HG03139 (cell line): ENCODE measurements at regions not wholly inside any gene's neighbourhood (a gene's known extent, or its start where the extent isn't known, plus 50 kb on each side); places are given as distances from the start of the nearest gene placed in this dataset.
"Not testable (repeated sequence)": the region's sequence is repeated elsewhere in the genome, so short reads cannot be mapped to it uniquely, and the experiment has no call there.

Experiments
- ATAC-seq: cut with Tn5 transposase; IDR thresholded peaks from one replicate; pipeline ENCODE4 v1.9.1; 2021; ENCODE audit not compliant: unreplicated experiment

- no peak for ATAC-seq
These were observed 147.9 kb upstream of the PRICKLE1 start for GRCh38 chr12:42737398-42737797.

GRCh38 chr12:42735861-42736361, 146.4 kb upstream of the PRICKLE1 start:
- no peak for ATAC-seq

DNA sequence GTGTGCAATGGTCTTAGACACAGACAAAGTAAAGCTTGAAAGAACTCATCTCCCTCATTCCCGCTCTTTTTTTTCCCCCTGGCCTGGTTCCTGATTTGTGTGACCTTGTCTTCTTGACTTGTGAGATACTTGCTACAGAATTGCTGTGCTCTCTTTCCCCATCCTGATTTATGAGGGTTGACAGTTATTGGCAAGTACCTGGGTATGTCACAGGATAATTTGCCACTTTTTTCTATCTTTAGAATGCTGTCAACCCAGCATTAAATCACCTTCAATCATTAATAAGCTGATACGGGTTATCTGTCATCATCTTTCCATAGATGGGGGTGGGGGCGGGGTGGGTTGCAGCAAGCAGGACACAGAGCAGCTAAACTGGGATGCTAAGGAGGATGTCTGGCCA, 144.4 kb upstream of the PRICKLE1 start:
- no peak for ATAC-seq

- ATAC-seq = no peak
These were observed 143.4 kb upstream of the PRICKLE1 start for GRCh38 chr12:42732908-42733411.

DNA sequence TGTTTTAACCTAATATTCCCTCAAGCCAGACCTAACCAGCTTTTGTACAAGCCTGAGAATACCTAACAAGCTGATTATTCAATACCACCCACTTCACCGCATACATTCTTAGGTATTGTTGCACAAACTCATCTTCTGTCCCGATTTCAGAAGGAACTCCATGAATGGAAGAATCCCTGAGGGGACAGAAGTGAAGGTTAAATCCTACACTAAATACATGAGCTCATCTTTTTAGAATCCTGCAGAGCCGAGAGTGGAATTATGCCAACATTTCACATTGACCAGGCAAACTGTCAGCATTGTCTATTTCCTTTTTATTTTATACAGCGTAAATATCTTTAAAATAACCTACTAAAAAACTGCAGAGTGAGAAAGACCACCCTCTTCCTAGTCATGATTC, 140.7 kb upstream of the PRICKLE1 start:
- no peak for ATAC-seq

- ATAC-seq = no peak
These were observed 140.0 kb upstream of the PRICKLE1 start for GRCh38 chr12:42729535-42729900.

GRCh38 chr12:42728770-42729534, 139.4 kb upstream of the PRICKLE1 start:
- ATAC-seq = no peak

DNA sequence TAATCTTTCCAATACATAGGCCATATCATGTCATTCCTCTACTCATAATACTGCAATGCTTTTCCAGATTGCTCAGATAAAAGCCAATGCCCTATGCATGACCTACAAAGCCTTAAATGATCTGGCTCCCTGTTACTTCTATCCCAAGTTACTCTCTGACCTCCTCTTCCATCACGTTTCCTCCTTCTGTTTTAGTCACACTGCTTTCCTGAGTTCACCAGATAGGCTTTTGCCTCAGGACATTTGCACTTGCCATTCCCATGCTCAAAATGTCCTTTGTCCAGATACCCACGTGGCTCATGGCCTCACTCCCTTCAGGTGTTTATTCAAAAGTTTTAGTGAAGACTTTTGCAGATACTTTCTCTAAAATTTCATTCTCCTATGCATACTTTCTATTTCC, 138.7 kb upstream of the PRICKLE1 start:
- no peak for ATAC-seq

DNA sequence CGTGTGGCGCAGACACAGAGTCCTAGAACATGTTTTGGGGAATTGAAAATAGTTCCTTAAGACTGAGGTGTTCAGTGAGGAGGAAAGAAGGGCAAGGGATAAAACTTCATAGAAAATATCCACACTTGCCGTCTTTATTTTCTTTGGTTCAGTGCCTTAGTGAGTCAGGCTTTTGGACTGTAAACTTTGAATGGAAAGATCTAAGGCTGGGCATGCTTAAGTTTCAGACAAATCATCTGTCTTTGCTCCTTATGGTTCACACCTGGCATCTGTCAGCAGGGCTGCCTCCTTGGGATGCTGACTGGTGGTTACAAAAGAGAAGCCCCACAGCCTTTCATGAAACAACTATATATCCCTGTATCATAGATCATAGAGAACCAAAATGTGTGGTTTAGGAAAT, 136.3 kb upstream of the PRICKLE1 start:
- no peak for ATAC-seq

GRCh38 chr12:42716491-42716891, 126.9 kb upstream of the PRICKLE1 start:
- no peak for ATAC-seq

DNA sequence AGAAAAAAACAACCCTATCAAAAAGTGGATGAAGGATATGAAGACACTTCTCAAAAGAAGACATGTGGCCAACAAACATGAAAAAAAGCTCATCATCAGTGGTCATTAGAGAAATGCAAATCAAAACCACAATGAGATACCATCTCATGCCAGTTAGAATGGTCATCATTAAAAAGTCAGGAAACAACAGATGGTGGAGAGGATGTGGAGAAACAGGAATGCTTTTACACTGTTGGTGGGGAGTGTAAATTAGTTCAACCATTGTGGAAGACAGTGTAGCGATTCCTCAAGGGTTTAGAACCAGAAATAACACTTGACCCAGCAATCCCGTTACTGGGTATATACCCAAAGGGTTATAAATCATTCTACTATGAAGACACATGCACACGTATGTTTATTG, 124.0 kb upstream of the PRICKLE1 start:
- not testable (repeated sequence) for ATAC-seq

DNA sequence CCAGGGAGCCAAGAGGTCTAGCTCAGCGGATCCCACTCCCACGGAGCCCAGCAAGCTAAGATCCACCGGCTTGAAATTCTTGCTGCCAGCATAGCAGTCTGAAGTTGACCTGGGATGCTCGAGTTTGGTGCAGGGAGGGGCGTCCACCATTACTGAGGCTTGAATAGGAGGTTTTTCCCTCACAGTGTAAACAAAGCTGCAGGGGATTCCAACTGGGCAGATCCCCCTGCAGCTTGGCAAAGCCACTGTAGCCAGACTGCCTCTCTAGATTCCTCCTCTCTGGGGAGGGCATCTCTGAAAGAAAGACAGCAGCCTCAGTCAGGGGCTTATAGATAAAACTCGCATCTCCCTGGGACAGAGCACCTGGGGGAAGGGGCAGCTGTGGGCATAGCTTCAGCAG, 118.8 kb upstream of the PRICKLE1 start:
- ATAC-seq = not testable (repeated sequence)

DNA sequence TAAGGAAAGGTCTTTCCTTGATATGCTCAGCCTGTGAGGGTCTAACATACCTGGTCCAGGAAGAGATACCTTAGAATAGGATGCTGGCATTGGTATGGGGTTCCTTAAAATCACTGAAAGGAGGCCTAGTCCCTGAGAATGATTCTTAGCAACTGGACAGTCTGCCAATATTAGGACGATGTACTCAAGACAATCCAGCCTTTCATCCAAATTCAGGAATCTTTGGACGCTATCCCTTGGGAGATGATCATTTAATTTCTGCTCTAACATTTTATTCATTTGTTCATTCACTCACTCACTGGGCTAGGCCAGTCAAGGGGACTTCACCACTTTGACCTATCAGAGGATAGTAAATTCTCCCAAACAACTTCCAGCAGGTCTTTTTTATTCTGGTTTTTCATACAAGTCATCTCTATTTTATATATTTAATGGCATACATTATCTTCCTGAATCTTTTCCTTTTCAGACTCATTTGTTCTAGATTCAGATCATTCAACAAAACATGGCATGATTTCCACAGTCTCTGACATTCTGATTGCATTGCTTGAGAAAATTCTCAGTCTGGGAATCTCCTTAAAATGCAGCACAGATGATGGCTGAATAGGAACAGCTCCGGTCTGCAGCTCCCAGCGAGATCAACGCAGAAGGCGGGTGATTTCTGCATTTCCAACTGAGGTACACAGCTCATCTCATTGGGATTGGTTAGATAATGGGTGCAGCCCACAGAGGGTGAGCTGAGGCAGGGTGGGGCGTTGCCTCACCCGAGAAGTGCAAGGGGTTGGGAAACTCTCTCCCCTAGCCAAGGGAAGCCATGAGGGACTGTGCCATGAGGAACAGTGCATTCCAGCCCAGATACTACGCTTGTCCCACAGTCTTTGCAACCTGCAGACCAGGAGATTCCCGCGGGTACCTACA, 118.0 kb upstream of the PRICKLE1 start:
- ATAC-seq = no peak

DNA sequence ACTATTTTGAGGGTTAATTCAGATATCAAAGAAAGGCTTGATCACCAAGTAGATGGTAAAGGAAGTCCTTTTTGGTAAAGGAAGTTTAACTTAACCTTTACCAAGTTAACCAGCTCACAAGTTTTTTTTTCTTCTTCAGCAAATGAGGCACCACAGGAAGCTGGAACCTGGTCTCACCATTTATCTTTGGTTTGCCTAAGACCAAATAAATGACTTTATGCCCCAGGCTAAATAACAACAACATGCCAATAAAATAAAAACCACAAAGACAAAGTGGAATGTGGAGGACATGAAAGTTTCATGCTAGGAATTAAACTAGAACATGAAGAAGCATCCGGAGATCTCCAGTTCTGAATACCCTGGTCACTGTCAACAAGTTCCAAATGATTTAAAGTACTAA, 116.8 kb upstream of the PRICKLE1 start:
- no peak for ATAC-seq

- ATAC-seq = no peak
These were observed 116.3 kb upstream of the PRICKLE1 start for GRCh38 chr12:42705863-42706262.

DNA sequence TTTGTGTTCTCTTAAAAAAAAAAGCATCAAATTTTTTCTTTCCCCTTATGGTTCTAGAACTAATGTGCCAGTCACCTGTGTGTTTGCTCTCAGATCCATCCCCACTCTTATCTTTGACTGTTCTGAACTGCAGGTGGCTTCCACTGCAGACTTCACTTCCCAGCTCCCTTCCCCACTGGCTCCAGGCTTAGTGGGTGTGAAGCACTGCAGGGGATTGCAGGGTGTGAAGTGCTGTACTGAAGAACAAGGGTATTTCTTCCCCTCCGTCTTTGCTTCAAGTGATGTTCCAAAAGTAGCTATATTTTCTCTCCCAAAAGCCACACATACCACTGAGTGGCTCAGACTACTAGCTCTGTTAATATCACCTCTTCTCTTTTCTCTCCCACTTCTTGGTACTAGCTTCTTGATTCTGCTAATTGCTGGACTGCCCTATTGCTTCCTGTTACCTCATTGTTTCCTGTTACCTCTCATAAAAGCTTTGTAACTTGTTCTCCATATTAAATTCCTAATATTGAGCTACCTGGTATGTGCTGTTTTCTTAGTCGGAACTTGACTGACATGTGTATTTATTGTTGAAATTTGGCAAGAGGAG, 115.4 kb upstream of the PRICKLE1 start:
- no peak for ATAC-seq

DNA sequence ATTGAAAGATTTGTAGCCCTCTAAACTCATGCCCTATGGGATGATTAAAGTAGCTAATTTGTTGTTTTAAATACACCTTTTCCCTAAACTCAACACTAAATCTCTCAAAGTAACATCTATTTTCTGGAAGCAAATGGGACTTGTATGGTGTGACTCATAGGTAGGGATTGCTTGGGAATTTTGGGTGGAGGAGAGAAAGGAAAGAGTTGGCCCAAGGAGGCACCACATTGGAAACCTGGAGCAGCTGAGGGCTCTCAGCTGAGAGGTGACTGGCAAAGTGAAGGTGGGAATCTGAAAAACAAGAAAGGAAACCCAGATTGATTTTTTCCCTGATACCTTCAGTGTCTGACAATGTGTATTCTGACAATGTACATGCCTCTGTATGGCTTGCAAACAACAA, 114.8 kb upstream of the PRICKLE1 start:
- no peak for ATAC-seq

GRCh38 chr12:42701084-42701483, 111.5 kb upstream of the PRICKLE1 start:
- ATAC-seq = no peak

DNA sequence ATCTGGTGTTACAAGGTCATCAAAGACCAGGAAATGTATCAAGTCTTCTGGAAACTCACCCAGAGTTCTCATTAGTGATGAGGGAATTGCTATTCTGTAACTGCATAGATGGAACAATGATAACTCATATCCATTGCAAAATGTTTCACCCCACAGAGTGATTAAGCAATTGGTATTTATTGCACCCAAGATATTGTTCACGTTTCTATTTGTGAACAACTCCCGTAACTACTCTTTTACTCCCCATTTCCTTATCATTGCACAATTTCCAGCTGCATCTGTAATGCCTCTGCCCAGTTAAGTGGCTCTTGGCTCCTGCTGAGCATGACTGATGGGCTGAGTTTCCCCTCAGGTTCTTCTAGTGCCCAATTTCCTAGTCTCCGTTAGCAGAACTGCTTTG, 108.7 kb upstream of the PRICKLE1 start:
- no peak for ATAC-seq

GRCh38 chr12:42696406-42697149, 107.0 kb upstream of the PRICKLE1 start:
- no peak for ATAC-seq

DNA sequence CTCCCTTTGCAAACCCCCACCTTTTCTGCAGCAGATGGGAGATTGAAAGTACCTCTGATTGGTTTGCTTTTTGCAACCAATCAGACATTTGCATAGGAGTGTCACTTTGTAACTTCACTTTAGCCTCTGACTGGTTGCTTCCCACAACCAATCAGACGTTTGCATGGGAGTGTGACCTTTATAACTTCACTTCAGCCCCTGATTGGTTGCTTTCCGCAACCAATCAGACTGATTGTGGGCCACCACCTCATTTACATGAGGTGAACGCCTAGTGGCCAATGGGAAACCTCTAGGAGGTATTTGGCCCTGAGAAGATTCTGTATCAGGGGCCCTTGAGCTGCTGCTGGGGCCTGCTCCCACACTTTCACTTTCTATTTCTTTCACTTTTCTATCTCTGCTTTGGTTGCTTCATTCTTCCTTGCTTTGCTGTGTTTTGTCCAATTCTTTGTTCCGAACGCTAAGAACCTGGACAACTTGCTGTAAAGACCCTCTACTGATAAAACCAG, 106.0 kb upstream of the PRICKLE1 start:
- no peak for ATAC-seq
